Gastrocnemius medialis (tissue), 4 donors: ENCODE measurements at regions not wholly inside any gene's neighbourhood (a gene's known extent, or its start where the extent isn't known, plus 50 kb on each side); places are given as distances from the start of the nearest gene placed in this dataset.

ENCODE experiments used
- CTCF ChIP-seq, 5 experiments: fragments of 450-650 bp in 3 of 5; fragments of 200-600 bp in 2 of 5; sonication (generic) in 2 of 5; IDR thresholded peaks in 4 of 5; conservative IDR thresholded peaks in 1 of 5; 1 replicate in 4 of 5; 2 replicates in 1 of 5; pipeline ENCODE4 v1.5.1; 2016 to 2019; ENCODE audit warnings: antibody characterized with exemption in 5 of 5, mild to moderate bottlenecking in 3 of 5, moderate library complexity in 3 of 5
- POLR2A ChIP-seq, 2 donors: fragments of 450-650 bp; IDR thresholded peaks; one replicate each; pipeline ENCODE4 v1.6.1; 2017; ENCODE audit warnings: antibody characterized with exemption in 2 of 2, mild to moderate bottlenecking in 2 of 2, moderate library complexity in 2 of 2

GRCh38 chr6:113304116-113304515, 553.0 kb upstream of the MARCKS start:
- TF ChIP-seq CTCF (IDR thresholded peaks at IDR 0.05 in 4 of 5, conservative IDR thresholded peaks at IDR 0.05 in 1 of 5): no peak
- TF ChIP-seq POLR2A (IDR thresholded peaks at IDR 0.05): no peak
